Endodermal cell (in vitro differentiated cells): ENCODE measurements at regions not wholly inside any gene's neighbourhood (a gene's known extent, or its start where the extent isn't known, plus 50 kb on each side); places are given as distances from the start of the nearest gene placed in this dataset.

Source experiments
- DNase-seq: peaks from one replicate; pipeline ENCODE4 v3.0.0-alpha.2; 2017
- H3K27ac ChIP-seq: 2 replicates; pipeline ENCODE4 v1.5.1; 2013; ENCODE audit warnings: mild to moderate bottlenecking, low read depth, low read length, moderate library complexity
- H3K27me3 ChIP-seq: 2 replicates; pipeline ENCODE4 v1.6.1; 2013; ENCODE audit warnings: mild to moderate bottlenecking, low read length, moderate library complexity; ENCODE audit not compliant: insufficient read depth, control insufficient read depth, poor library complexity, severe bottlenecking
- H3K36me3 ChIP-seq: 2 replicates; pipeline ENCODE4 v1.7.0; 2013; ENCODE audit warnings: mild to moderate bottlenecking, low read length, moderate library complexity; ENCODE audit not compliant: control insufficient read depth, insufficient read depth
- H3K4me1 ChIP-seq: one replicate; pipeline ENCODE4 v1.7.0; 2013; ENCODE audit warnings: low read length; ENCODE audit not compliant: control insufficient read depth, insufficient read depth
- H3K4me3 ChIP-seq: 2 replicates; pipeline ENCODE4 v1.5.1; 2013; ENCODE audit warnings: mild to moderate bottlenecking, low read length, moderate library complexity
- H3K9ac ChIP-seq: 2 replicates; pipeline ENCODE4 v1.6.1; 2013; ENCODE audit warnings: mild to moderate bottlenecking, low read length, moderate library complexity; ENCODE audit not compliant: poor library complexity, severe bottlenecking; ENCODE audit errors: extremely low read depth
- H3K9me3 ChIP-seq: 2 replicates; pipeline ENCODE4 v1.6.1; 2013; ENCODE audit warnings: mild to moderate bottlenecking, low read length, moderate library complexity; ENCODE audit not compliant: control insufficient read depth
- H3K27ac Mint-ChIP-seq: 2 replicates; pipeline ENCODE4 v1.8.0; 2020; ENCODE audit warnings: mixed read lengths
- H3K27me3 Mint-ChIP-seq: 2 replicates; pipeline ENCODE4 v1.8.0; 2021; ENCODE audit warnings: mild to moderate bottlenecking, mixed read lengths; ENCODE audit not compliant: insufficient read depth
- H3K36me3 Mint-ChIP-seq: 2 replicates; pipeline ENCODE4 v1.8.0; 2020; ENCODE audit warnings: low read depth, mixed read lengths
- H3K4me1 Mint-ChIP-seq: 2 replicates; pipeline ENCODE4 v1.8.0; 2020; ENCODE audit warnings: mixed read lengths
- H3K4me3 Mint-ChIP-seq: 2 replicates; pipeline ENCODE4 v1.8.0; 2020; ENCODE audit warnings: mild to moderate bottlenecking, moderate library complexity, mixed read lengths
- H3K9me3 Mint-ChIP-seq: 2 replicates; pipeline ENCODE4 v1.8.0; 2020; ENCODE audit warnings: mild to moderate bottlenecking, mixed read lengths
- WGBS, 2 experiments: methylation state at CpG; one replicate each; pipeline versions ENCODE4 v1.1.5 to v1.1.7; 2013; ENCODE audit warnings: missing lambda C conversion rate in 2 of 2, mixed read lengths in 1 of 2; ENCODE audit not compliant: insufficient coverage in 1 of 2, insufficient read length in 1 of 2; 5-methylcytosine and 5-hydroxymethylcytosine counted together
- TF ChIP-seq, protein P1 (sequence below): fragments of 200-600 bp; sonication (generic); conservative IDR thresholded peaks from 2 replicates; pipeline ENCODE4 v1.5.0; 2021; ENCODE audit warnings: antibody characterized with exemption, mild to moderate bottlenecking

DNA sequence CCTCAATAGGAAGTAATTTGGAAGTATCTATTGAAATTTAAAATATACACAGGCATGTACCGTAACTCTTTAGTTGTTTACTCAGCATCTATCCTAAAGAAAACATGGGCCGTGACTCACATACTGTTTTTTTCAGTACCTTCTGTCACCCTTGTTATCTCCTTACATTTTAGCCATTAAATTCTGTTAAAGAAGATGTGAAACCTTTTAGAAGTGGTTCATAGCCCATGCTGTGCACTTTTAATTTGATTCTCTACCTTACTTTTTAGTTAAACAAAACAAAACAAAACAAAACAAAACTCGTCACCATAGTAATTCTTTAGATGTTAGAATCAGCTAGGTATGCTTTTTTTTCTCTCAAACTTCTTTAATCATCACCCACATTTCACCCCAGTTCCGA lies 494.4 kb upstream of the RGS6 start:
- H3K27ac ChIP-seq, result no peak overlapping the region
- peaks cover 4% of the 10 kb centered on the region for H3K9me3 Mint-ChIP-seq

DNA sequence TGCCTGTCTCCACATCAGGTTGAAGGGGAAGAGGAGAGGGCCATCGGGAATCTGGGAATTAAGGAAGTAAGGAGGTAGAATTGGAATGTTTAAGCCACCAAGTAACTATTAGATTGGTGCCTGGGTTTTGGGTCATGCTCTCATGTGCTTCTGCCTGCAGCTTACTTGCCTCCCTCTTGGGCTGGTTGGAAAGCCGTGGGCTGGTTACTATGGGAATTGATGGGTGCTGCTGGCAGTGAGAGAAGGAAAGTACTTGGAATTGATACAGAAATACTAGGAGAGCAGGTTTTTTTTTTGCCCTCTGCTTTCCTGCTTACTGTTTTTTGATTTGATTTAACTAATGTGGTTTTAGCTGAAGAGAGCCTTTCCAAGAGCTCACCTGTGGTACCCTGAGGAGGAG lies 493.5 kb upstream of the RGS6 start:
- no peak overlapping the region for H3K4me3 ChIP-seq
- WGBS, 2 experiments, result 44% methylated on average over 2 of the region's 2 CpGs; no CpG with 5 or more reads in 1 of the 2 experiments
- no peak overlapping the region for H3K27ac ChIP-seq
- H3K9me3 ChIP-seq, result no peaks in the 10 kb centered on the region
- no peaks in the 10 kb centered on the region for H3K4me1 ChIP-seq
- TF ChIP-seq, protein P1, sequence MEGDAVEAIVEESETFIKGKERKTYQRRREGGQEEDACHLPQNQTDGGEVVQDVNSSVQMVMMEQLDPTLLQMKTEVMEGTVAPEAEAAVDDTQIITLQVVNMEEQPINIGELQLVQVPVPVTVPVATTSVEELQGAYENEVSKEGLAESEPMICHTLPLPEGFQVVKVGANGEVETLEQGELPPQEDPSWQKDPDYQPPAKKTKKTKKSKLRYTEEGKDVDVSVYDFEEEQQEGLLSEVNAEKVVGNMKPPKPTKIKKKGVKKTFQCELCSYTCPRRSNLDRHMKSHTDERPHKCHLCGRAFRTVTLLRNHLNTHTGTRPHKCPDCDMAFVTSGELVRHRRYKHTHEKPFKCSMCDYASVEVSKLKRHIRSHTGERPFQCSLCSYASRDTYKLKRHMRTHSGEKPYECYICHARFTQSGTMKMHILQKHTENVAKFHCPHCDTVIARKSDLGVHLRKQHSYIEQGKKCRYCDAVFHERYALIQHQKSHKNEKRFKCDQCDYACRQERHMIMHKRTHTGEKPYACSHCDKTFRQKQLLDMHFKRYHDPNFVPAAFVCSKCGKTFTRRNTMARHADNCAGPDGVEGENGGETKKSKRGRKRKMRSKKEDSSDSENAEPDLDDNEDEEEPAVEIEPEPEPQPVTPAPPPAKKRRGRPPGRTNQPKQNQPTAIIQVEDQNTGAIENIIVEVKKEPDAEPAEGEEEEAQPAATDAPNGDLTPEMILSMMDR, result no peak
- no peak overlapping the region for H3K9ac ChIP-seq
- peaks cover 15% of the 10 kb centered on the region for H3K36me3 Mint-ChIP-seq
- H3K27me3 ChIP-seq, result no peaks in the 10 kb centered on the region
- DNase-seq, result no peak
- H3K27me3 Mint-ChIP-seq, result no peaks in the 10 kb centered on the region
- peaks cover 5% of the 10 kb centered on the region for H3K4me1 Mint-ChIP-seq
- no peak overlapping the region for H3K4me3 Mint-ChIP-seq
- H3K9me3 Mint-ChIP-seq, result peaks cover 4% of the 10 kb centered on the region
- no peak overlapping the region for H3K27ac Mint-ChIP-seq
- peaks cover 3% of the 10 kb centered on the region for H3K36me3 ChIP-seq

More for the DNA sequence above, 494.4 kb upstream of the RGS6 start:
- no peak overlapping the region for H3K9ac ChIP-seq
- H3K4me3 ChIP-seq, result no peak overlapping the region
- H3K4me3 Mint-ChIP-seq, result no peak overlapping the region
- no peaks in the 10 kb centered on the region for H3K9me3 ChIP-seq
- no peaks in the 10 kb centered on the region for H3K27me3 Mint-ChIP-seq
- no peak for DNase-seq
- 91 to 100% methylated on average over 1 to 4 of the region's 4 CpGs for WGBS, 2 experiments
- H3K27ac Mint-ChIP-seq, result no peak overlapping the region
- H3K36me3 Mint-ChIP-seq, result peaks cover 15% of the 10 kb centered on the region
- no peaks in the 10 kb centered on the region for H3K27me3 ChIP-seq
- H3K4me1 Mint-ChIP-seq, result peaks cover 8% of the 10 kb centered on the region
- H3K4me1 ChIP-seq, result no peaks in the 10 kb centered on the region
- TF ChIP-seq, protein P1, result no peak
- peaks cover 3% of the 10 kb centered on the region for H3K36me3 ChIP-seq

DNA sequence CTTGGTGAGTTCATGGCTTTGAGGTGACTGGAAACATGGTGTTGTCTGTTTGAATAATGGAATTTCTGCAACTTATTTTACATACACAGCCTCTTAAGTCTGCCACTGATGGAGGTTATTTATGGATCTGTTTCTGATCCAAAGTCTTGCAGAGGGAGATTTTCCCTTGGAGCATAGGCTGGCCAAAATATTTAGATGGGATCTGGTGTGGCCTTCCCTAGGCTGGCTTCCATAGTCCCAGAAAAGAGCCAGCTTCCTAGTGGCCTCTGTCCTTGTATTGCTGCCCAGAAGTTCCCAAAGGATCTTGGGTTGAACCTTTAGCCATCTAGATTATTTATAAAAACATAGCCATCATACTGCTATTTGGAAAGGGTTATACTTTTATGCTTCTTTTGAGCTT lies 491.1 kb upstream of the RGS6 start:
- H3K9me3 Mint-ChIP-seq, result no peaks in the 10 kb centered on the region
- TF ChIP-seq, protein P1, result no peak
- H3K4me1 ChIP-seq, result no peaks in the 10 kb centered on the region
- no peak overlapping the region for H3K4me3 Mint-ChIP-seq
- H3K4me3 ChIP-seq, result no peak overlapping the region
- H3K36me3 Mint-ChIP-seq, result no peaks in the 10 kb centered on the region
- H3K9me3 ChIP-seq, result no peaks in the 10 kb centered on the region
- no peaks in the 10 kb centered on the region for H3K27me3 Mint-ChIP-seq
- H3K27ac Mint-ChIP-seq, result no peak overlapping the region
- H3K36me3 ChIP-seq, result no peaks in the 10 kb centered on the region
- H3K27ac ChIP-seq, result no peak overlapping the region
- H3K9ac ChIP-seq, result no peak overlapping the region
- no peak for DNase-seq
- peaks cover 14% of the 10 kb centered on the region for H3K4me1 Mint-ChIP-seq
- no peaks in the 10 kb centered on the region for H3K27me3 ChIP-seq
